ENCODE measurements at regions not wholly inside any gene's neighbourhood (a gene's known extent, or its start where the extent isn't known, plus 50 kb on each side); places are given as distances from the start of the nearest gene placed in this dataset.

DNA sequence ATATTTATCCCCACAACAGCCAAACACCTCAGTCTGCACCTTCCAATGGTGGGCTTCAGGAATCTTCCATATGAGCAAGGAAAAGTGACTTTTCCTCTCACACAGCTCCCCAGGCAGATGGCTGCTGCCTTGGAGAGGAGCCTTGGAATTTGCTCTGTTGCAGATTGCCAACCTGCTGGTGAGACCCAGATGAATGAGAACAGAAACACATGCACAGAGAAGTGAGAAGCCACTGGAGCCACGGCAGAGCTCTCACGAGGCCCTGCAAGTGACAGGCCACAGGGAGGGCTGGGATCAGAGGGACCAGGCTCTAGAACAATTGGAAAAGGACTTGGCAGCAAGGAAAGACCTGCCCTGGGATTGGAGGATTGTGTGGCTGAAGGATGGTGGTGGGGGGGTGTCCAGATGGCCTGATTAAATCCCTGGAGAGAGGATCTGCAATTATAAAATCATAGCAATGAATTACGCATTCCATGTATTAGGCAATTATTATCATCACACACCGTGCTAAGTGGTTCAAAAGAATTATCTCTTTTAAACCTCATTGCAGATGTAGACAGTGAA lies 84.9 kb upstream of the PWP1 start:
- H3K9me3 ChIP-seq (ENCODE audit: control insufficient read depth, insufficient read depth, low read depth, low read length), result no peaks in the 10 kb centered on the region
- H3K4me3 ChIP-seq (replicated peaks in 1 of 4; ENCODE audit: control extremely low read depth in 1 of 4, insufficient read depth in 1 of 4, low read depth in 3 of 4, low read length in 4 of 4), result no peak overlapping the region
- no peaks in the 10 kb centered on the region for H3K27me3 ChIP-seq (ENCODE audit: control insufficient read depth, insufficient read depth, low read length)
- no peaks in the 10 kb centered on the region for H4K20me1 ChIP-seq (ENCODE audit: control insufficient read depth, extremely low read depth, insufficient read depth, low read length)
- H3K27ac ChIP-seq (ENCODE audit: insufficient read depth, low read length), result no peak overlapping the region
- no peak overlapping the region for H3K4me2 ChIP-seq (ENCODE audit: extremely low read depth, insufficient read depth, low read length)
- no peak overlapping the region for H3K9ac ChIP-seq (ENCODE audit: insufficient read depth, low read length)
- H3K4me1 ChIP-seq (ENCODE audit: control insufficient read depth, extremely low read depth, insufficient read depth, low read length), result no peaks in the 10 kb centered on the region
- no peak overlapping the region for H2AFZ ChIP-seq (ENCODE audit: low read length)
- no peaks in the 10 kb centered on the region for H3K36me3 ChIP-seq (ENCODE audit: control insufficient read depth, insufficient read depth, low read length)
- H3K79me2 ChIP-seq (ENCODE audit: control insufficient read depth, insufficient read depth, low read length), result no peaks in the 10 kb centered on the region
- DNase-seq (ENCODE audit: low read depth in 2 of 2), result no peak
- no peak for TF ChIP-seq EZH2 (IDR thresholded peaks at IDR 0.05; ENCODE audit: low read length, missing control alignments)
- TF ChIP-seq, protein P1, sequence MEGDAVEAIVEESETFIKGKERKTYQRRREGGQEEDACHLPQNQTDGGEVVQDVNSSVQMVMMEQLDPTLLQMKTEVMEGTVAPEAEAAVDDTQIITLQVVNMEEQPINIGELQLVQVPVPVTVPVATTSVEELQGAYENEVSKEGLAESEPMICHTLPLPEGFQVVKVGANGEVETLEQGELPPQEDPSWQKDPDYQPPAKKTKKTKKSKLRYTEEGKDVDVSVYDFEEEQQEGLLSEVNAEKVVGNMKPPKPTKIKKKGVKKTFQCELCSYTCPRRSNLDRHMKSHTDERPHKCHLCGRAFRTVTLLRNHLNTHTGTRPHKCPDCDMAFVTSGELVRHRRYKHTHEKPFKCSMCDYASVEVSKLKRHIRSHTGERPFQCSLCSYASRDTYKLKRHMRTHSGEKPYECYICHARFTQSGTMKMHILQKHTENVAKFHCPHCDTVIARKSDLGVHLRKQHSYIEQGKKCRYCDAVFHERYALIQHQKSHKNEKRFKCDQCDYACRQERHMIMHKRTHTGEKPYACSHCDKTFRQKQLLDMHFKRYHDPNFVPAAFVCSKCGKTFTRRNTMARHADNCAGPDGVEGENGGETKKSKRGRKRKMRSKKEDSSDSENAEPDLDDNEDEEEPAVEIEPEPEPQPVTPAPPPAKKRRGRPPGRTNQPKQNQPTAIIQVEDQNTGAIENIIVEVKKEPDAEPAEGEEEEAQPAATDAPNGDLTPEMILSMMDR (conservative IDR thresholded peaks at IDR 0.05 in 1 of 2, IDR thresholded peaks at IDR 0.05 in 1 of 2; ENCODE audit: low read depth in 1 of 2, low read length in 2 of 2), result no peak

GRCh38 chr12:107602446-107602845 lies 83.2 kb upstream of the PWP1 start:
- TF ChIP-seq, protein P1 (conservative IDR thresholded peaks at IDR 0.05 in 1 of 2, IDR thresholded peaks at IDR 0.05 in 1 of 2; ENCODE audit: low read depth in 1 of 2, low read length in 2 of 2), result no peak
- no peak for TF ChIP-seq EZH2 (IDR thresholded peaks at IDR 0.05; ENCODE audit: low read length, missing control alignments)
- H3K4me3 ChIP-seq (replicated peaks in 1 of 4; ENCODE audit: control extremely low read depth in 1 of 4, insufficient read depth in 1 of 4, low read depth in 3 of 4, low read length in 4 of 4), result no peak overlapping the region
- H2AFZ ChIP-seq (ENCODE audit: low read length), result no peak overlapping the region
- H3K4me2 ChIP-seq (ENCODE audit: extremely low read depth, insufficient read depth, low read length), result no peak overlapping the region
- no peaks in the 10 kb centered on the region for H3K4me1 ChIP-seq (ENCODE audit: control insufficient read depth, extremely low read depth, insufficient read depth, low read length)
- H3K27me3 ChIP-seq (ENCODE audit: control insufficient read depth, insufficient read depth, low read length), result no peaks in the 10 kb centered on the region
- no peaks in the 10 kb centered on the region for H3K9me3 ChIP-seq (ENCODE audit: control insufficient read depth, insufficient read depth, low read depth, low read length)
- DNase-seq (ENCODE audit: low read depth in 2 of 2), result no peak
- H4K20me1 ChIP-seq (ENCODE audit: control insufficient read depth, extremely low read depth, insufficient read depth, low read length), result no peaks in the 10 kb centered on the region
- H3K9ac ChIP-seq (ENCODE audit: insufficient read depth, low read length), result no peak overlapping the region
- no peak overlapping the region for H3K27ac ChIP-seq (ENCODE audit: insufficient read depth, low read length)
- no peaks in the 10 kb centered on the region for H3K36me3 ChIP-seq (ENCODE audit: control insufficient read depth, insufficient read depth, low read length)
- no peaks in the 10 kb centered on the region for H3K79me2 ChIP-seq (ENCODE audit: control insufficient read depth, insufficient read depth, low read length)

DNA sequence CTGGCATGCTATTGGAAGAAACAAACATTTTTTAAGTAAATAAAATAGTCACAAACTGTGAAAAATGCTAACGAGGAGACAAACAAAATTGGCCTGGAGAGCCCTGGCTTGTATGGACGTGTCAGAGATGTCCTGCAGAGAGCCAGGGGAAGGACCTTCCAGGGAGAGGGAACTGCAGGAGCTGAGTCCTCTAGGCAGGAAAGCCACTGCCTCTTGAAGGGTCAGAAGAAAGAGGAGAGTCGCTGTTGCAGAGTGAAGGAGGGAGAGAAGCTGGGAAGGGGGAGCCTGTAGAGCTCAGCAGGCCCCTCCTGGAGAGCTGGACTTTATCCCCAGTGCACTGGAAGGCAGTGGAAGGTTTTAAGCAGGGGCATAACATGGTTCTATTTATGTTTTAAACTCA lies 80.3 kb upstream of the PWP1 start:
- Histone ChIP-seq H3K4me2 (ENCODE audit: extremely low read depth, insufficient read depth, low read length) (no peak overlapping the region), H3K9me3 (ENCODE audit: control insufficient read depth, insufficient read depth, low read depth, low read length) (no peaks in the 10 kb centered on the region), H3K27ac (ENCODE audit: insufficient read depth, low read length) (no peak overlapping the region), H2AFZ (ENCODE audit: low read length) (no peak overlapping the region), H3K4me1 (ENCODE audit: control insufficient read depth, extremely low read depth, insufficient read depth, low read length) (no peaks in the 10 kb centered on the region), H3K4me3 (replicated peaks in 1 of 4; ENCODE audit: control extremely low read depth in 1 of 4, insufficient read depth in 1 of 4, low read depth in 3 of 4, low read length in 4 of 4) (no peak overlapping the region), H4K20me1 (ENCODE audit: control insufficient read depth, extremely low read depth, insufficient read depth, low read length) (no peaks in the 10 kb centered on the region), H3K27me3 (ENCODE audit: control insufficient read depth, insufficient read depth, low read length) (no peaks in the 10 kb centered on the region), H3K36me3 (ENCODE audit: control insufficient read depth, insufficient read depth, low read length) (no peaks in the 10 kb centered on the region), H3K9ac (ENCODE audit: insufficient read depth, low read length) (no peak overlapping the region), H3K79me2 (ENCODE audit: control insufficient read depth, insufficient read depth, low read length) (no peaks in the 10 kb centered on the region)
- TF ChIP-seq EZH2 (IDR thresholded peaks at IDR 0.05; ENCODE audit: low read length, missing control alignments), result no peak
- TF ChIP-seq, protein P1 (conservative IDR thresholded peaks at IDR 0.05 in 1 of 2, IDR thresholded peaks at IDR 0.05 in 1 of 2; ENCODE audit: low read depth in 1 of 2, low read length in 2 of 2), result no peak
- no peak for DNase-seq (ENCODE audit: low read depth in 2 of 2)

Measured in fibroblast of lung (primary cell).